ENCODE measurements at regions not wholly inside any gene's neighbourhood (a gene's known extent, or its start where the extent isn't known, plus 50 kb on each side); places are given as distances from the start of the nearest gene placed in this dataset.

DNA sequence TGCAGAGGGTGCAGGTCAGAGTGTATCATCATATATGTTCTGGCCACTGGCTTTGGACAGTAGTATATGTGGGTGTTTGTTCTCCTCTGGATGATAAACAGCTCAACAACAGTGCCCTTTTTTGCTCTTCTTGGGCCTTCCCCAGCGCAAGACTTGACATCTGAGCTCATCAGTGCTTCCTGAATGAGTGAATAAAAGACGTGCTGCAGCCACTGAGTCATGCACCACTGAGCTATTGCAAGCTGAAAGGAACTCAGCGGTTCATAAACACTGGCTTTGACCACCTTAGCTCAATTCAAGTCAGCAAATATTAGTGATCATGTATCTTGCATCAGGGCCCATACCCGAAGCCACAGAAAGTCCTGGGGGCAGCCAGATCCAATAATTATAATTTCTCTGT is 105.3 kb upstream of the KCNG1 start:
- TF ChIP-seq CTCF (optimal IDR thresholded peaks at IDR 0.05 in 1 of 3, IDR thresholded peaks at IDR 0.05 in 1 of 3, conservative IDR thresholded peaks at IDR 0.05 in 1 of 3; ENCODE audit: extremely low read depth in 1 of 3, insufficient read depth in 2 of 3, low read length in 3 of 3) (no peak), EZH2 (IDR thresholded peaks at IDR 0.05; ENCODE audit: low read length) (no peak)
